HG02798 (cell line): ENCODE measurements at regions not wholly inside any gene's neighbourhood (a gene's known extent, or its start where the extent isn't known, plus 50 kb on each side); places are given as distances from the start of the nearest gene placed in this dataset.

Source experiments
- ATAC-seq: cut with Tn5 transposase; IDR thresholded peaks from one replicate; pipeline ENCODE4 v1.9.1; 2021; ENCODE audit warnings: mild to moderate bottlenecking; ENCODE audit not compliant: unreplicated experiment, poor library complexity

- ATAC-seq: no peak
These were observed 165.8 kb downstream of the INHBA start for GRCh38 chr7:41536873-41537665.

DNA sequence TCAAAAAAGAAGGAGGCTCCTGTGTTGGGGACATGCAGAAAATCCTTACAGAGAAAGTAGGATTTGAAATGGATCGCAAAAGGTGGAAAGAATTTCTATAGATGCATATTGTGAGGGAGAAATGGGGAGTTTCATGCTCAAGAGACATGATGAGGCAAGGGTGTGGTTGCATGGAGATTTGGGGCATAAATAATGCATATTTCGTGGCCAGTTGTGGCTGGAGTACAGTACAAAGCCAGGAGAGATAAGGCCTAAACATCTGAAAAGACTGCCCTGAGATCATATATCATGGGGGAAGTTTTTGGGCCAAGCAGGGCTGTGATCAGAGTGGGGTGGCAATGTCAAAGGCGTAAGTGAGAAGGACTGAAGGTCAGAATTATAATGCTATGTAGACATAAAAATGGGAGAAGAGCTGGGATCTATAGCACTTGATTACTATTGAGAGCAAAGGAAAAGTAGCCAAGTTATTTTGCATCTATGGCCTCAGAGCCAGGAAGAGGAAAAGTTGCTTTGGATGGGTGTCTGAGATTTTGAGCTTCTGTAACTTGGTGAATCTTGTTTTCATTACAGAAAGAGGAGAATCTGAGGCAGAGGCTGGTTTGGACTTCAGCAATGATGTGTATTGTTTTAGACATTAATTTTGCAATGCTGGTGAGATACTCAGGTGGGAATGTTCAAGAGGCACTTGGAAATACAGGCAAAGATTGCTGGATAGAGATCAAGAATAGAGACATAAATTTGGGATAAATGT is 166.6 kb downstream of the INHBA start:
- ATAC-seq: no peak

GRCh38 chr7:41529831-41530230 is 173.1 kb downstream of the INHBA start:
- ATAC-seq: no peak

- no peak for ATAC-seq
These were observed 178.0 kb downstream of the INHBA start for GRCh38 chr7:41524876-41525275.

- ATAC-seq: no peak
These were observed 182.4 kb downstream of the INHBA start for GRCh38 chr7:41520445-41520844.

GRCh38 chr7:41517771-41518170 is 185.1 kb downstream of the INHBA start:
- no peak for ATAC-seq

DNA sequence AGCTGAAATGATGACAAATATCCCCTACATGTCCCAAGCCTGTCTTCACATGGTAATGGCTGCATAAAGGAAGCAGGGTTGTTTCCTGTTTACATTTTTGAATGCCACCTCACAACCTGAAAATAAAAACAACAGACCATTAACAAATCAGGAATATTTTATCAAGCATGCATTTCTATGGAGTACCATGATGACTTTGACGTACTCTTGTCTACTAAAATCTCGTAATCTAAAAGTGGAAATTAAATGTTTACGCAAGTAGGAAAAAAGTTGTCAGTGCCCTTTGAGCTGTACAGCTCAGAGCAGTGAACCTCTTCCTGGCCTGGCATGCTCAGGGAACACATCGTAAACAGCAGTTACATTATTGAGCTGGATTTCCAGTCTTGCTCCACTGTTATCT is 194.1 kb downstream of the INHBA start:
- ATAC-seq: no peak

DNA sequence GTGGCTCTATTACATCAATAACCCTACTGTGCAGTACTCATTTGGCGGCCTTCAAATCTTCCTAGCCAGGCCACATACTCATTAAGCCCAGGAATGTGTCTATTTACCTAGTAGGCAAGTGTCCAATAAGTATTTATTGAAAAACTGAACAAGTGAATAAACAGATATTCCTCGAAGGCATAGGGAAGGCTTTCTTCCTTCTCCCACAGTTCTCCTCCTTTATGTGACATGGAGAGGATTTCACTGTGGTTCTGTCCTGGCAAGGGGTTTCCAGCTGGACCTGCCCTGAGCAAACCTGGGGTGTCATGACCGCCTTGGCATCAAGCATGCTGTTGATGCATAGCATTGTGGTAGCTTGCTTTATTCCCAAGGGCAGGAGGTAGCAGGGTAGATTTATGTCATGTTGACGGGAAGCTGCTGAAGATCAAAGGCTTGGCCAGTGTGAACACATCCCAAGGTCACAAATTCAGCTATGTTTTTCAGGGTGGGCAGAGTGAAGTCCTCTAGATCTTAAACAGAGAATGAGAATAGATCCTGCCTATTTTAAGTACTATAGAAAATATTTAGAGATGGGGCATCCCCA is 195.1 kb downstream of the INHBA start:
- ATAC-seq: no peak

- no peak for ATAC-seq
These were observed 198.5 kb downstream of the INHBA start for GRCh38 chr7:41504214-41504980.

DNA sequence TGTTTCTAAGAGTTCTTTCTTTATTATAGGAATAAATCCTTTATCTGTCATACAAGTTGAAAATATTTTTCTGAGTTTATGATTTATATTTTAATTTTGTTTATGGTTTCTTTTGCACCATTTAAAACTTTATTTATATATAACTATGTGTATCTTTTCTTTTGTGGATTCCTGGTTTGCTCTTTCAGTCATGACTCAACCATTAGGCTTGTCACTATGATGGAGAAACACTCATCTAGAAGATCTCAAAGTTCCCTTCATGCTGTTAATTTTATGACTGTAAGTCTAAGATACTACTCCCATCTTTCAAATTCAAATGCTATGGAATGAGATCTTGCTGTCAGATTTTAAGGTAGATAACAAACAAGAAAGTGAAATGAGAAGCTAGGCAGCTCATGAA is 199.5 kb downstream of the INHBA start:
- ATAC-seq: no peak

DNA sequence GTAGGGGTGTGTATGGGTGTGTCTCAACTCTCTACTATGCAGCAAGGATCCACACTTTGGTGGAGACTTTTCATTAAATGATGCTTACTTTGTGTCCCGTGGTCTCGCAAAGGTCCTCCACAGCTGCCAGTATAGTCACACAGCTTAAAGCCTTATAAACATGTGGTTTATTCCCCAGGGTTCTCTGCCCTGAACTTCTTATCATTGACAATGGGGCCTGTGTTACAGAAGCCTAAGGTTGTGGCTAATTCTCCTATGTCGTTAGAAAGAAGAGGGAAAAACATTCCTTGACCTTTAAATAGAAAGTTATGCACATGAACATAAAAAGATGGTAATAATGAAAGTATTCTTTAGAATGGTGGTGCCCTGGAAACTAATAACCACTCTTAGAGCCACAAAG is 201.4 kb downstream of the INHBA start:
- ATAC-seq: no peak

- ATAC-seq: no peak
These were observed 201.9 kb downstream of the INHBA start for GRCh38 chr7:41501006-41501405.

- no peak for ATAC-seq
These were observed 210.3 kb downstream of the INHBA start for GRCh38 chr7:41492603-41493002.

GRCh38 chr7:41491883-41492471 is 210.9 kb downstream of the INHBA start:
- no peak for ATAC-seq

DNA sequence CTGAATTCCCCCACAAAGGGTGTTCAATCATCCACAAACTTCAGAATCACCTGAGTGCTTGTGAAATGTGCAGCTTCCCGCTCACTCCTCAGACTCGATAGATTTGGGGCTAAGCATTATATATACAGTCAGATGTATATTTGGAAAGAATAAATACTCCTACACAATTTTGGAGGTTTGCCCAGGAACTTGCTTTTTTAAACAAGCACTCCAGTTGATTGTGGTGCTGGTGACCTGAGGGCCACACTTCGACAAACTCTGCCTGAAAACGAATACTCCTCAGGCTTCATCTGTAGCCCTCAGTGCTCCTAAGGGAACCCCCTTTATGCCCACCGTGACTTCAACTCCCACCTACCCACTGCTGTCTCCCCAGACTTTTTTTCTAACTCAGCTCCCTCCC is 211.6 kb downstream of the INHBA start:
- ATAC-seq: no peak

GRCh38 chr7:41489885-41490284 is 213.0 kb downstream of the INHBA start:
- ATAC-seq: no peak

DNA sequence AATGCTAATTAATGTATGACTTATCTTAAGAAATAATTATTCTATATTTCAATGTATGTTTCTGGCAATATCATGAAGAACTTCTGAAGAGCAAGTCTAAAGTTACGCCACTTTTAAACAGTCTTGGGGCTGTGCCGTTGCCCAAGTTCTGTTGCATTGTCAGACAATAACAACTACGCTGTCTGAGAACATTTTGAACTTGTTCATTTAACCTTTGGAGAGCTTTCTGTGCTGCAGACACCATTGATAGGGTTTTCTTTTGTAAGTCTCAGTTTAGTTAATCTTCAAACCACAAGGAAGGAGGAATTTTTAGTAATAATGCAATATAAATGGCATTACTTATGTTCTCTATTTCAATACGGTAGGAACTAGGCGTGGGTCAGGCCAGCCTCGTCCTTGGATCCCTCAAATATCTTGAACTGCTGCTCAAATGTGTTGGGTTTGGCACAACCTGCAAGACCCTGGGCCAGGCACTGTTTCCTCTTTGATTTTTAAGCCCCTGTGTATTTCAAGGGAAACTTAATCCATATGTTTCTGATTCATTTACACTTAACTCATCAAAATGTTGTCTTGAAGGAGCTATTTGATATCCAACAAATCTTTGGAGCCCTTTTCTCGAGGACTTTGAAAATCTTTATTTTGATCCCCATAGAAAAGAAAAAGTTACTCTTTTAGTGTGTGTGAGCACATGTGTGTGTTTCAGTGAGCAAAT is 215.5 kb downstream of the INHBA start:
- no peak for ATAC-seq

- no peak for ATAC-seq
These were observed 221.5 kb downstream of the INHBA start for GRCh38 chr7:41481353-41481752.

GRCh38 chr7:41478187-41478586 is 224.7 kb downstream of the INHBA start:
- ATAC-seq: no peak

DNA sequence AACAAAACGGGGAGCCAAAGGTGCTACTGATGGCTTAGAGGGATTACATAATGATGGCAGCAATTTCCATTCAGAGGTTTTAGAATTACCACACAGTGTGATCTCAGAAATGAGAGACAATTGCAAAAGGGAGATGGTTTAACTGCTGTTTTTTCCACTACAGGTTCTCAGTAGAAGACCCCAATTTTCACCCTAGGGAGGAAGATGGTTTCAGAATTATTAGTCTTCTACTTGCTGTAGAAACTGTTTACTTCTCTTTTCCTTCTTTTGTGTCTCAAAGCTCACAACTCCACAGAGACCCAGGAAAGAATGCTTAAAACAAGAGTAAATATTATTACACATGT is 226.5 kb downstream of the INHBA start:
- no peak for ATAC-seq
